Activated naive CD8-positive, alpha-beta T cell (primary cell): ENCODE measurements at regions not wholly inside any gene's neighbourhood (a gene's known extent, or its start where the extent isn't known, plus 50 kb on each side); places are given as distances from the start of the nearest gene placed in this dataset.
"Not testable (repeated sequence)": the region's sequence is repeated elsewhere in the genome, so short reads cannot be mapped to it uniquely, and the experiment has no call there.

Source experiments
- H3K27ac Mint-ChIP-seq: one replicate; pipeline ENCODE4 v1.8.0; 2021; ENCODE audit warnings: mixed read lengths
- H3K27me3 Mint-ChIP-seq: one replicate; pipeline ENCODE4 v1.8.0; 2021; ENCODE audit warnings: mixed read lengths
- H3K36me3 Mint-ChIP-seq: one replicate; pipeline ENCODE4 v1.8.0; 2021; ENCODE audit warnings: mixed read lengths
- H3K4me1 Mint-ChIP-seq: one replicate; pipeline ENCODE4 v1.8.0; 2021; ENCODE audit warnings: low read depth, mixed read lengths
- H3K4me3 Mint-ChIP-seq: one replicate; pipeline ENCODE4 v1.8.0; 2021; ENCODE audit warnings: mild to moderate bottlenecking, mixed read lengths
- H3K9me3 Mint-ChIP-seq: one replicate; pipeline ENCODE4 v1.8.0; 2021; ENCODE audit warnings: low read depth, mixed read lengths

GRCh38 chr4:128646893-128647292 is 162.6 kb upstream of the JADE1 start:
- not testable (repeated sequence) for H3K9me3 Mint-ChIP-seq, H3K27ac Mint-ChIP-seq, H3K4me3 Mint-ChIP-seq, H3K27me3 Mint-ChIP-seq, H3K36me3 Mint-ChIP-seq, H3K4me1 Mint-ChIP-seq

DNA sequence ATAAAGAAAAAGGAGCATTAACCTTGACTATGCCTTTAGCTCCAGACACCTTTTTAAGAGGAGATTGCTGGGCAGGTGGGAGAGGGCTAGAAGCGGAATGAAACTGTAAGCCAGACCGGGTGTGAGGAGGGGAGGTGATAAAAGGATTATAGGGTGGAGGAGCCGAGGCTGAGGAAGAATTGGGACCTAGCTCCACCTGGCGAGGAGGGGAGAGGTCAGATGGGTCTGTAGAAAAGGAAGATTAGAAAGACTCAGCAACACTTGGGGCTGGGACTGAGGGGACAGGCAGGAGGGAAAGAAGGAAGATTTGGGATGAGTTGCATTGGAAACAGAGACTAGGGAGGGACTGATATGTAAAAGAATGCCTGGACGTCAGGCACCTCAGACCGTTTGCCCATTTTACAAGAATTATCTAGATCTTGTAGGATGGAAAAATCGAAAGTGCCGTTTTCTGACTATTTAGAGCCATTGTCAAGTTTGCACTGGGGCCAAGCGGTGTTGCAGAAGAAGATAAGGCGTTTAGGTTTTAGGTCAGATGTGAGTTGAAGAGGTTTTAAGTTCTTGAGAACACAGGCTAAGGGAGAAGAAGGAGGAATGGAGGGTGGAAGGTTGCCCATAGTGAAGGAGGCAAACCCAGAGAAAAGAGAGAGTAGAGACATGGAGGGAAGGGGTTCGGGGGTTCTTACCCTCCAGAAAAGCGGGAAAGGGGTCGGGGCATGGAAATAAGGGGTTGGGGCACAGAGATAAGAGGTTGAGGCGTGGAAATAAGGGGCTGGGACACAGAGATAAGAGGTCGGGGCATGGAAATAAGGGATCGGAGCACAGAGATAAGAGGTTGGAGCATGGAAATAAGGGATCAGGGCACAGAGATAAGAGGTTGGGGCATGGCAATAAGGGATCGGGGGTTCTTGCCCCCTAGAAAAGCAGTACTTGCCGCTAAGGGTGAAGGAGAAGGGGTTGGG is 164.5 kb upstream of the JADE1 start:
- H3K4me1 Mint-ChIP-seq, H3K36me3 Mint-ChIP-seq, H3K27me3 Mint-ChIP-seq, H3K9me3 Mint-ChIP-seq, H3K4me3 Mint-ChIP-seq, H3K27ac Mint-ChIP-seq: not testable (repeated sequence)

DNA sequence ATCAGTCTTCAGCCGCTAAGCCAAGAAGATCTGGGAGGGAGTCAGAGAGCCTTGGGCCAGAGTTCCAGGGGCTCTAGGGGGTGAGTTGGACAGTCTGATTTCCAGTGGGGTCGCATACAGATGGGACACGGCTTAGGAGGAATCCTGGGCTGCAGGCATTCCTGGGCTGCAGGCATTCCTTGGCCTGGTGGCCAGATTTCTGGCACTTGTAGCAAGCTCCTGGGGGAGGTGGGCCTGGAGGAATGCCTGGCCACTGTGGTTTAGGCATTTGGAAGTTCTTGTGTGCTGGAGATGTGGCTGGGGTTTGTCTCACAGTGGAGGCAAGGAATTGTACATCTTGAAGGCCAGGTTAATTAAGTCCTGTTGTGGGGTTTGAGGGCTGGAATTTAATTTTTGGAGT is 165.4 kb upstream of the JADE1 start:
- H3K36me3 Mint-ChIP-seq, H3K27me3 Mint-ChIP-seq, H3K27ac Mint-ChIP-seq, H3K4me3 Mint-ChIP-seq, H3K4me1 Mint-ChIP-seq, H3K9me3 Mint-ChIP-seq: not testable (repeated sequence)

GRCh38 chr4:128641566-128641965 is 167.9 kb upstream of the JADE1 start:
- H3K4me1 Mint-ChIP-seq, H3K9me3 Mint-ChIP-seq, H3K4me3 Mint-ChIP-seq, H3K27ac Mint-ChIP-seq, H3K27me3 Mint-ChIP-seq, H3K36me3 Mint-ChIP-seq: not testable (repeated sequence)

GRCh38 chr4:128639541-128640270 is 169.8 kb upstream of the JADE1 start:
- no peaks in the 10 kb centered on the region for H3K4me1 Mint-ChIP-seq
- H3K9me3 Mint-ChIP-seq: no peaks in the 10 kb centered on the region
- no peak overlapping the region for H3K4me3 Mint-ChIP-seq
- H3K36me3 Mint-ChIP-seq: no peaks in the 10 kb centered on the region
- no peak overlapping the region for H3K27ac Mint-ChIP-seq
- H3K27me3 Mint-ChIP-seq: peaks cover 2% of the 10 kb centered on the region

DNA sequence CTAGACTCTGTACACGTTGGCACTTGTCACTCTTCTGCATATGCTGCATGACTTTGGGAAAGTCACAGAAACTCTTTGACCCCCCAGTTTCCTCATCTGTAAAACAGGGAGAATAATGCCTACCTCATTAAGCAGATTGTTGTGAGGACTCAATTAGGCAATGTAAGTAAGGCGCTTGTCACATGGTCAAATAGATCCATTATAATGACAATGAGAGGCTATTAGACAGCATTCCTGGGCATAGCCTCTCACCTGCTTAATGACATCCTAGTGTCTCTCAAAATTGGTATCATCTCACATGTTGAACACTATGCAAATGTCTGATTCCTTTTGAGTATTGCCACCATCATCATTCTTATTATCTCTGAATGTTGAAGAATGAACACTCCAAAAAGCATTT is 172.6 kb upstream of the JADE1 start:
- Mint-ChIP-seq H3K27ac (no peak overlapping the region), H3K9me3 (no peaks in the 10 kb centered on the region), H3K4me1 (no peaks in the 10 kb centered on the region), H3K4me3 (no peak overlapping the region), H3K27me3 (peaks cover 7% of the 10 kb centered on the region), H3K36me3 (no peaks in the 10 kb centered on the region)

GRCh38 chr4:128635955-128636560 is 173.4 kb upstream of the JADE1 start:
- H3K4me3 Mint-ChIP-seq: no peak overlapping the region
- no peak overlapping the region for H3K27ac Mint-ChIP-seq
- H3K27me3 Mint-ChIP-seq: peaks cover 7% of the 10 kb centered on the region
- H3K36me3 Mint-ChIP-seq: no peaks in the 10 kb centered on the region
- no peaks in the 10 kb centered on the region for H3K4me1 Mint-ChIP-seq
- no peaks in the 10 kb centered on the region for H3K9me3 Mint-ChIP-seq

- Mint-ChIP-seq H3K4me1 (no peaks in the 10 kb centered on the region), H3K9me3 (no peaks in the 10 kb centered on the region), H3K27me3 (peaks cover 7% of the 10 kb centered on the region), H3K36me3 (no peaks in the 10 kb centered on the region), H3K27ac (no peak overlapping the region), H3K4me3 (no peak overlapping the region)
These were observed 174.2 kb upstream of the JADE1 start for GRCh38 chr4:128635141-128635954.

GRCh38 chr4:128633067-128633466 is 176.4 kb upstream of the JADE1 start:
- Mint-ChIP-seq H3K4me1 (no peaks in the 10 kb centered on the region), H3K36me3 (no peaks in the 10 kb centered on the region), H3K27me3 (peaks cover 7% of the 10 kb centered on the region), H3K27ac (no peak overlapping the region), H3K9me3 (no peaks in the 10 kb centered on the region), H3K4me3 (no peak overlapping the region)

- no peaks in the 10 kb centered on the region for H3K9me3 Mint-ChIP-seq
- H3K4me3 Mint-ChIP-seq: no peak overlapping the region
- no peaks in the 10 kb centered on the region for H3K36me3 Mint-ChIP-seq
- H3K27ac Mint-ChIP-seq: no peak overlapping the region
- no peaks in the 10 kb centered on the region for H3K4me1 Mint-ChIP-seq
- peaks cover 7% of the 10 kb centered on the region for H3K27me3 Mint-ChIP-seq
These were observed 178.6 kb upstream of the JADE1 start for GRCh38 chr4:128630871-128631270.

- Mint-ChIP-seq H3K9me3 (no peaks in the 10 kb centered on the region), H3K4me3 (no peak overlapping the region), H3K27me3 (peaks cover 2% of the 10 kb centered on the region), H3K36me3 (no peaks in the 10 kb centered on the region), H3K4me1 (no peaks in the 10 kb centered on the region), H3K27ac (no peak overlapping the region)
These were observed 185.8 kb upstream of the JADE1 start for GRCh38 chr4:128623508-128624215.

- not testable (repeated sequence) for H3K4me1 Mint-ChIP-seq, H3K27me3 Mint-ChIP-seq, H3K27ac Mint-ChIP-seq, H3K9me3 Mint-ChIP-seq, H3K36me3 Mint-ChIP-seq, H3K4me3 Mint-ChIP-seq
These were observed 189.1 kb upstream of the JADE1 start for GRCh38 chr4:128620279-128620965.

DNA sequence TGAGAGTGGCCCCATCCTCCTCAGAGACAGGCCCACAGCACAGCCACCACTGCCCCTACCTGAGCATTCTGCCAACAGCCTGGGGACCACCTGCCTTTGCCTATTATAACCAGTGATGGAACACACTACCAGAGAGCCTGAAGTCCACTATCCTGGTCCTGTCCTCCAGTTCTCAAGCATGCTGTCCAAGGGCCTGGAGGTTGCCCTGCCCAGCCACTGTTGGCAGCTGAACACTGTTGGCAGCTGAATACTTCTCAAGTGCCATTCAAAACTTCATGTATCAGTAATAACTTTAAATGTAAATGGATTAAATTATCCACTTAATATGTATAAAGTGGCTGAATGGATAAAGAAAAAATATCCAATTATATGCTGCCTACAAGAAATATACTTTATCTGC is 194.3 kb upstream of the JADE1 start:
- Mint-ChIP-seq H3K36me3 (no peaks in the 10 kb centered on the region), H3K4me3 (no peak overlapping the region), H3K27ac (no peak overlapping the region), H3K4me1 (no peaks in the 10 kb centered on the region), H3K27me3 (peaks cover 8% of the 10 kb centered on the region), H3K9me3 (no peaks in the 10 kb centered on the region)

DNA sequence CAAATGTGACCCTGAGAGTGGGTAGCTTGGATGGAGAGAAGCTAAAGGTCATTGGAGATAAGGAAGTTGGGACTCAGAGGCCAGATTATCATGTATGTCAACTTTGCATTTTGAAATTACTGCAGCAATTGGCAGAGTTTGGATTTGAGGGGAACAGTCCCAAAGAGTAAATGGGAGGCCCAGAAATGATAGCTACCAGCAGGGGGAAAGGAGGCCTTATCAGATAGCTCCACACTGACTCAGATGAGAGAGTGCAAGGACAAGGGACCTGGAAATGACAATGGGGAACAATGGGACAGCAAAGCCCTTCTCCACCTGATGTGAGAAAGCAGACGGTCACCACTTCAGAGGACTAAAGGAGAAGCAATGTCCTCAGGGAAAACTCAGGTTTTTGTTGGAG is 201.5 kb upstream of the JADE1 start:
- H3K9me3 Mint-ChIP-seq: no peaks in the 10 kb centered on the region
- no peaks in the 10 kb centered on the region for H3K36me3 Mint-ChIP-seq
- no peaks in the 10 kb centered on the region for H3K4me1 Mint-ChIP-seq
- H3K4me3 Mint-ChIP-seq: no peak overlapping the region
- peaks cover 10% of the 10 kb centered on the region for H3K27me3 Mint-ChIP-seq
- H3K27ac Mint-ChIP-seq: no peak overlapping the region
